GM21529 (cell line): ENCODE measurements at regions not wholly inside any gene's neighbourhood (a gene's known extent, or its start where the extent isn't known, plus 50 kb on each side); places are given as distances from the start of the nearest gene placed in this dataset.

ENCODE experiments used
- ATAC-seq: cut with Tn5 transposase; IDR thresholded peaks from one replicate; pipeline ENCODE4 v1.9.1; 2021; ENCODE audit not compliant: unreplicated experiment

DNA sequence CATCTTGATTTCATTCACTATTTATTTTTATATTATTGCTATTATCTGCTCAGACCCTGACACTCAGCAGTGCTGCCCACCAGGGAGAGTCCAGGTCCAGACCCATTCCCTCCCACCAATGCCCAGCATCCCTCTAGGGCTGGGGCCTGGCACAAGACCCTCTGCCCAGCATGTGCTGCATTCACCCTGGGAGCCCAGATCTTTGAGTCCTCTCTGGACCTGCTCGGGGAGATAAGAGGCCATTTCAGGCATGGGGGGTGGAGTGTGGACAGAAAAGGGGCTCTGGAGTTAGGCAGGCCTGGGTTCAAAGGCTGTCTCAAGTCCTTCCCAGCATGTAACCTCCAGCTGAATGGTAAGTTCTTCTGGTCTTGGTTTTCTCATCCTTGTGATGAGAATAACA, 209.6 kb downstream of the CYP26B1 start:
- ATAC-seq = no peak

DNA sequence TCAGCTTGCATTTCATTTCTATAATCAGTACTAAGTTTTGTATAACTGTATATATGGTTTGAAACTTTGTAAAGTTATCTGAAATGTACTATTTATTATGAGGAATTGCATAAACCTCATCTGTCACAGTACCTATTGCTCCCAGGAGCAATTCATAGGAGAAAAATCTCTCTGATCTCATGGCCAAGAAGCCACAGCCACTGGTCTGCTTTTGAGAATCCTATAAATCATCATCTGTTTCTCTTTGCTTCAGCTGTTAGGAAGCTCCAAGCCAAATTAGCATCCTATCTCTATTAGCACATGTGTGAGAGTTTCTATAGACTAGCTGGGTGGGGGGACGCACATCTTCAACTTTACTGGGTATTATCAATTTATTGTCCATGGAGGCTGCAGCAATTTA, 210.3 kb downstream of the CYP26B1 start:
- no peak for ATAC-seq

DNA sequence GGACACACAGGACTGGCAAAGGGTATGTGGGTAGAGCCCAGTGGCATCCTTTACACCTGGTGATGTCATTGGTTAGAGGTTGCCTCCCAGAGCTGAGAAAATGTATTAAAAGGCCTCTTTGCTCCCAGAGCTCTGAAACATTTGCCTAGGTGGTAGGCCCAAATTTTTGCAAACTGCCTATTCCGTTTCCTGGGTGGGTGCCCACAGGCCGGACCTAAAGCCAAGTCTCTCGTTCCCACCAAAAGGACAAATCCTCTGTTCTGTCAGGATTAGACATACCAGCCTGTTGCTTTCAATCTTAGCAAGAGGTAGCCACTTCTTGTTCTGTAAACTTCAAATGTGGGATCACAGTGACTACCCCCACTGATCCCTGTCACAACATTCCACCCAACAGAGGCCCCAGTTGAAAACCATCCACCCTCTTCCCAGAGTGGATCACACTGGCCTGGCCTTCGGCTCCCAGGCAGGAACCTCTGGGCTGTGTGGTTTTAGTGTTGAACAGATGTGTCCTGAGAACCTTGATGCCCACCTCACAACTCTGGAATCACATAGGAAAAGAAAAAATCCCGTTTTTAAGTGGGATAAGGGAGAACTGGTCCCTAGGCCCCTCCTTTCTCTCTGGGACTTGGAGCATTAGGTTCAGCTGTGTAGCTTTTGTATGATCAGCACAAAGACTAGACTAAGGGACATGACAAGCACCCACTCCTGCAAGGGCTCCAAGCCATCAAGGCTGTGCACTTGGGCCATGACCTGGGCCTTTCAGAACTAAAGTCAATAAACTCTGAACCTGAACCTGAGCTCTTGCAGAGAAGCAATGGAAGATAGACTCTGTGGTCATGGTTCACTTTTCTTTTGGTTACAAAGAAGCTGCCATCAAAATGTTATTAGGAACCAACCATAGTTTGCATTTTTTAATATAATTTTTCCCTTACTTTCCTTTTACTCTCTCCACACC, 211.3 kb downstream of the CYP26B1 start:
- ATAC-seq = no peak

DNA sequence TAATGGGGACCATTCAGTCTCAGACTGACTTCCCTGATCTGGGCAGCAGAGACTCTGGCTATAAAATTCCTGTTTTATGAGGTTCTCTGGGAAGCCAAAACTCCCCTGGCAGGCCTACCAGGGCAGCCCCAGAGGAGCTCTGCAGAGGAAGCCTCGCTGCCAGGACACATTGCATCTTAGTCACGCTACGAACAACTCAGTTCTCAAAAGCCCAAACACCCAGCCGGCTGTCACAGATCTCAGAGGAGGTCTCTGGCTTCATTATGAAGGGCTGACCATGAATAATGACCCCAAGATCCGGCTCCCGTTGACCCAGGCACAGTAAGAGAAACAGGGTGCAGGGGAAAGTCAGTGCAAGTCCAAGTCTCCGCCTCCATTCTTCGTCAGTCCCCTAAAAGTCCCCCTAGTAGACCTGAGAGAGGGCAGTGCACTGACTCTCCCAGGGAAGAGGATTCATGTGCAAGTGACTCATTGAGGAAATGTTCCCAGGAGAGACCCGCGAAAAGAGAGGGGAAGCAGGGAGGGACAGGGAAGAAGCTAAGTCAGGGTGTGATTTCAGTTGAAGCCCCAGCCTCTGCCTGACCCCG, 212.3 kb downstream of the CYP26B1 start:
- no peak for ATAC-seq

DNA sequence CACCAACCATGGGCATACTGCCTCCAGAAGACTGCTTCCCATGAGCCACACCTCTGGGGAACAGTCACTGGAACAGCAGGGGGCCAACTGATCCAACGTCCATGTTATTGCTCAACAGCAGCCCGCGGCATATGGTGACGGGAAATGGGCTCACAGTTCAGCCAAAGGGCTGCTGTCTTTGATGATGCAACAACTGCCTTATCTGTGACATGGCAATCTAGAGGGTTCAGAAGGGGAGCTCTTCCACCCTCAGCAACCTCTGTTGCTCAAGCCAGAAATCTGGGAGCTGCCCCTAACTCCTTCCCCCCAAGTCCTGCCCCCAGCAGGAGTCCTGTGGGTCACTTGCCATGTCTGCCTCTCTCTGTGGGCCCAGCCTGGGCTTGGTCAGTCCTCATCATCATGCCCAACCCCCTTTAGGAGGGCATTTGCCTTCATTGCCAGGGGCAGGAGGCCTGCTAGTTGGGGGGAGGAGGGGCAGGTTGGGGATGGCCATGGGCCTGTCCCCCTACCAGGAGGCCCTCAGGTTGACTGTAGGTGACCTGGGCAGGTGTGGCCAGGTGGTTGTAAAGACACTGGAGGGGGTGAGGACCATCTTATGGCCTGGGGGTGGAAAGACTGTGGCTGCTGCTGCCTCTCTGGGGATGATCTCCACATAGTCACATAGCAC, 212.9 kb downstream of the CYP26B1 start:
- no peak for ATAC-seq

DNA sequence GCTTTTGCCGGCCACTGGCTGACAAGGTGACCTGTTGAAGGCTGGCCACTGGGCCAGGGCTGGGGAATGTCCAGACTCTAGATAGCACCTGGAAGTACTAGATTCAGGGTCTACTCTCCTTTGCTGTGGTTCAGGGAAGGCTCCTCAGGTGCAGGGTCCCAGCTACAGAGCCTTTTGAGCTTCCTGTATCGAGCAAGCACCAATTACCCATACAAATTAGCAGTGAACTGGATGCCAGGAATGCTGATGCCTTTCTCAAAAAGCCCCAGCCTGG, 213.4 kb downstream of the CYP26B1 start:
- ATAC-seq = no peak

DNA sequence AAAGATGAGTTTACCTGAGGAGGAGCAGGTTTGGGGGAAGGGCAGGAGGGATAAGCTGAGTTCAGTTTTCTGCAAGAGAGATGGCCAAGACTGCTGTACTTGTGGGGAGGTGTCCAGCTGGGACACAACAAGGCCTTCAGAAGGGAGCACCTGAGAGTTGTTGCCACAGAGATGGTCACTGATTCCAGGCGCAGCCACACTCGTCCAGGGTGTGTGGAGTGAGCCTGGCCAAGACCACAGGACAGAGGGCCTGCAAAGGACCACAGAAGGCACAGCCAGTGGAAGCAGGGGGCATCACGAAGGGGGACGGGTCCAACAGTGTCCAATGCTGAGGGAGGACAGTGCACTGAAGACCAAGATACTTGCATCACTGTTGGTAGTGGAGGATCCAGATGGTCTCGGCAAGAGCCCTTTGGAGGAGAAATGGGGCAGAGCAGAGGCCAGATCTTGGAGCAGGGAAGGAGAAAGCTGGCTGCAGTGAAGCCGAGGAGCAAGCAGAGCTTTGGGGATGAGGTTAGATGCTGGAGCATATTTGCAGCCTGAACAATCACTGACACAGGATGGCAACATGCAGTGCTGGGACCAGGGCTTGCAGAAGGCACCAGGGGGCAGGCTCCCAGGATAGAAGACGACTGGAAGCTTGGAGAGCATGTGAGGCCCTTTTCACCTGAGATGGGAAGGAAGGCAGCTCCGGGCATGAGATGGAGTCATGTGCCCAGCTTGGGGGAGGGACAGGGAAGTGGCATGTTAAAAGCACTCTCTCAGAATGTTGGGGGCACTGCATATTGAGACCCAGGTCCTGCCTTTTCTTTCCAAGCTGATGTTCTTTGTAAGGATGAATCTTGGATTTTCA, 214.0 kb downstream of the CYP26B1 start:
- no peak for ATAC-seq

DNA sequence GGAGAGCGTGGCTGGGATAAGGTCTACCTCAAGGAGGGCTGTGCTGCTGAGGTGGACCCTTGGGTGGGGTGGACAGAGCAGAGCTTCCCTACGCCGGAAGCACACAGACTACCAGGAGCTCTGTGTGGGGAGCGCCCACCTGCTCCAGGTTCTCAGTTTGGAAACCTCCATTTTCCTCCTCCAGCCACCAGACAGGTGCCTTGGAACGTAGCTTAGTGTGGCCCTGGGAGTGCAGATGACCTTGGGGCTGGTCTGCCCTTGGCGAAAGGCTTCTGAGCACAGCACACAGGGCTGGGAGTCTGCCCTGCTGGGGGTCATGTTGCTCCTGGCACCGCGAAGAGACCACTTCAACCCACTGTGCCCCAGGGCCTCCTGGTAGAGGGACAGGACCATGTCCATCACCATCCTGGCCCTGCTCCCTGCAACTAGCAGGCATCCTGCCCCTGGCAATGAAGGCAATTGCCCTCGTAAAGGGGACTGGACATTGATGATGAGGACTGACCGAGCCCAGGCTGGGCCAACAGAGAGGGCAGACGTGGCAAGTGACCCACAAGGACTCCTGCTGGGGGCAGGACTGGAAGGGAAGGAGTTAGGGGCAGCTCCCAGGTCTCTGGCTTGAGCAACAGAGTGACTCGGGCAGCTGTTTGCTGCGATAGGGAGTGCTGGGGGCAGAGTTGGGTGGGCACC, 214.7 kb downstream of the CYP26B1 start:
- no peak for ATAC-seq

DNA sequence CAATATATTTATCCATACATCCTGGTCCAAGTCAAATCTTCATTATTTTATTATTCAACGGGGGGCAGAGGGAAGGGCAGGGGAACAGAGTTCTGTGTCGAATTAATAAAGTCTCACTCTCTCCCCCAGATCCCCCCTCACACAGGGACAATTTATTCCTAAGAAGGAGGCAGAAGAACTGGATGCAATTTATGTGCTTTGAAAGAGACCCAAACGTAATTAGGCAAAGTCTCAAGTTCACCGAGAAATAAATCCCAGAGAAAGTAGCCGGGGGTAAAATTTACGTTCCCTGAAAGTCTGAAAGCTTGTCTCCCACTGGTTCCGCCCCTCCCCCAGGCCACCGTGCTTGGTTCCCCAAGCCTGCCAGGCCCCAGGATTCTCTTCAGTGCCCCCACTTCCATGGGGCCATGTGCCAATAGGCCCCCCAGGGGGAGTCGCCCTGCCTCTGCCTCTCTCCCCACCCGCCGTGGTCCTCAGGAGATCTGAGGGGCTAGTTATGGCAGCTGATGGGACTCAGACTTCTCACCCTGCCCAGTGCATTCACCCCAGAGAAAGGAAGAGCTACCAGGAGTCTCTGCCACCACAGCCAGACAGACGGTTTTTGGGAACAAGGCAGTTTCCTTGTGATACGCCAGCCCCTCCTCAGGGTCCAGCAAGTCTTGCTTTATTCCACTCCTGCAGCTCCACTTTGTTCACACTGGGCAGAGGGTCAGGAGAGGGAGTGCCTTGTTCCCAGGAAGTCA, 215.5 kb downstream of the CYP26B1 start:
- no peak for ATAC-seq

DNA sequence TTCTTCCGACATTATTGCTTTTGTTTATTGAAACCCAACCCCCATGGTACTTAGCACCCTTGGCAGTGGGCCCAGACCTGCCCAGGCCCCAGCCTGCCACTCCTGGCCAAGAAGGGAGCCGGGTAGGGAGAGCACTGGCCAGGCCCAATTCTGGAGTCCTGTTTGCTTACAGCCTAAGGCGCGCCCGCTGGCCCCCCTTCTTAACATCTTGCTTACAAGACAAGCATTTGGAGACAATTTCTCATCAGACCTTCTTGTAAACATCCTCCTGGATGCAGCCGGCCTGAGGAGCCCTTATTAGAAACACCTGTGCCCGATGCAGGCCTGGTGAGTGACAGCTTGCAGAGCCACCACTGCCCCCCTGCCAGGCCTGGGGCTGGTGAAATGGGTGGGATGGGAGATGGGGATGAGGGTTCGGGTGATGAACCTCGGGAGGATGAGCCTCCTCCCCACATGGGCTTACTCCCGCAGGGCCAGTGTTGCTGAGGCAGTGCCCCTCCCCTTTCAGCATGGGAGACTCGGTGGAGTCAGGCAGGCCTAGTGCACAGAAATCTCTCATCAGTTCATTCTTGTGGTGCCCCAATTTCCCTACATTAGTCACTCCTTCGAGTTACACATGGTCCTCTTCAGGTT, 217.5 kb downstream of the CYP26B1 start:
- ATAC-seq = no peak

DNA sequence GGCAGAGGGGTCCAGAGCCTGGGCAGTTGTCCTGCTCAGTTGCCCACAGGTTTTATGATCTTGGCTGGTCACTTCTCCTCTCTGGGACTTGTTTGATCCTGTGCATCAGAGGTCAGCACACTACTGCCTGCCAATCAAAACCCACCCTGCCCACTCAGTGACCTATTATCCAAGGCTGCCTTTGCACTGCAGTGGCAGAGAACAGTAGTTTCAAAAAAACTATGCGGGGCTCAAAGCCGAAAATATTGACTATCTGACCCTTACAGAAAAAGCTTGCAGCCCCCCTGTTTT, 218.2 kb downstream of the CYP26B1 start:
- ATAC-seq = no peak

DNA sequence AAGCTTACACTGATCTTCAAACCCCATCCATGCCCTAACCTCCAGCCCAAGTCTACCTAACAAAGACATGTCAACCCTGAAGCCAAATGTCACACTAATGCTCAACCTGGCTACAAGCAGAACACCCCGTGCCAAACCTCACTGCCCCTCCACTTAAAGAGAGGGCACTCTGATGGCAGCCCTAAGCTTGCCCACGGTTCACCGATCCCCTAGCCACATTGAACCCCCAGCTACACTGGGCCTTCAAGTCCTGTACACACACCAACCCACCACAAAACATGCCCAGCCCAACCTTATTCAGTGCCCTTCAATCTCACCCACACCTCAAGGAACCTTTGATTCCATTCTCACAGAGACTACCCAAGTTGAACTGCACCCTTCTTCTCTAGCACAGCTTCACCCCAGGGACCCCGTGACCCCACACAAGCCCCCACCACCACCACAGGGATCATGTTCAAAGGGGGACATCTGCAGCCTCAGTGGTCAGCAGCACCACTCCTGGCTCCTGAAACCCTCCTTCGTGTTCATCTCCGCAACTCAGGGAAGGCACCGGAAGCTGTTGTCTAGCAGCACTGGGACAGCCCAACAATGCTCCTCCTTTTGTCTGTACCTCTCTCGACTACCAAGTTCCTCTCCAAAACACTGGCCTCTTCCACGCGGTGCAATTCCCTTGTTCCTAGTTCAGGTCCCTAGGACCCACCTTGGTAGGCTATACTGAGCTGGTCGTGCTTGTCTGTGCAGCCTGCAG, 218.8 kb downstream of the CYP26B1 start:
- no peak for ATAC-seq

DNA sequence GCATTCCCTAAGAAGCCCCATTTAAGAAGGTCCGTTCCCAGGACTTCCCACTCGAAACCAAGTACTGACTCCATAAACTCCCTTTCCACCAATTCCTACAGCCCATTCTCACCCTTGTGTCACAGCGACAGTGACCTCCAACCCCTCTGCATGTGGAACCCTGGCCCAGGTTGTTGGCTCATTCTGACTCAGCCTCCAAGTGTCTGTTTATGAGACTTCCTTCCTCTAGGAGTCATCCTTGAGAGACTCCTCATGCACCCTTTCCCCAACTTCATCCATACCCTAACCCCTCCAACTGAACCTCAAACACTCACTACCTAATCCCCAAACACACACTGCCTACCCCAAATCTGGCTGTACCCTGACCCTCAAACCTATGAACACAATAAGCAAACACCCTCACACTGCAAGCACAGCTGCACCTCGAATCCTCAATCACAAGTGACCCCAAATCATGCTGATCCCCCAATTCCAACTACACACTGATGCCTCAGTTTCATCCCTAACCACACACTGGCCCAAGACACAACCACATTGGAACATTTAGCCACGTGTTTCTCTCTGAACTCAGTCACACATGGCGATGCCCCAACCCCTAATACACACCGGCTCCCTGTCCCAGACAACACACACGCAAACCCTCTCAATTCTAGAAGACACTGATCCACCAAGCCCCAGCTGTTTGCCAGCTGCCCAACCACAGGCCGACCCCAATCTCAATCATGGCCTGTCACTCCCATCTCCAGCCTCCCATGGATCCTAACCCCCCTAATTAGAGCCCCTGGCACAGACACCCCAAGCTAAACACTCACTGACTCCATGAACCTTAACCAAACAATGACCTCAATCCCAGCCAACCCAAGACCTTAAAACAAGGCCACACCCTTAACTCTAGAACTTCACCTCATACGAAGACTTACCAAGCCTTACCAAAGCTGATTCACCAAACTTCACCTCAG, 219.6 kb downstream of the CYP26B1 start:
- no peak for ATAC-seq

DNA sequence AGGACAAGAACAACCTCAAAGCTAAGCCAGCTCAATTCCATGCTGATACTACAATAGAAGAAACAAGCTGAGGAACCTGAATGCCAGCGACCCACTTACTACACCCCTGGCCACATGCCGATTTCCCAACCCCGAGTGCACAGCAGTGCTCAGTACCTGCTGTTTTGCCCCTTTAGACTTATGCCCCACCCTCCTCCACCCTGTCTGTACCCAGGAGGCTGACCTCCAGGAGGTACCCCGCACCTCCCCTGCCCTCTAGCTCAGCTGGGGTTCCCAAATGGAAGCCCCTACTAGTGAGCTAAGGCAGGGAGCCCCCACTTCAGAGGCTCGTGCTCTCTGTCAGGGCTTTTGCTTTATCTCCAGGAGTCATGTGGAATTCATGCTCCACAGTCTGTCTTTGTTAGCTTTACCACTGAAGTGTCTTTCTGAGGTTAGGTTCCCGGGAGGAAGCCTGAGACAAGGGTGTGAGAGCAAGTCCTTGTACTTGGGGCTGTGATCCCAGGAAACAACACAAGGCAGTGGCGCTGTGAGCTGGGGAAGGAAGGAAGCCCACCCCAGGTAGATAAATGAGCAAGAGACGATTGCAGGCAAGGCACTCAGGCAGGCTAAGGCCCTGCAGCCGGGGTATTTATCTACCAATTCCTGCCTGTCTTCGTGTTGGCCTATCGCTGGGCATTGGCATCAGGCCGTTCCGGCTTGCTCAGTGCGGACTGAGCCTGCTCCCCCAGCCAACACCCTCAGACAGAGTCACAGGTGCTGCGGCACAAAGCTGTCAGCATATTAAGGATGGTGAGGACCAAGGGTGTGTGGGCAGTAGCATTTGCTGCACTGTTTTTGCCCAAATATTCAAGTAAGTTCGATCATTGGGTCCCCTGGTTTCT, 220.5 kb downstream of the CYP26B1 start:
- ATAC-seq = no peak

DNA sequence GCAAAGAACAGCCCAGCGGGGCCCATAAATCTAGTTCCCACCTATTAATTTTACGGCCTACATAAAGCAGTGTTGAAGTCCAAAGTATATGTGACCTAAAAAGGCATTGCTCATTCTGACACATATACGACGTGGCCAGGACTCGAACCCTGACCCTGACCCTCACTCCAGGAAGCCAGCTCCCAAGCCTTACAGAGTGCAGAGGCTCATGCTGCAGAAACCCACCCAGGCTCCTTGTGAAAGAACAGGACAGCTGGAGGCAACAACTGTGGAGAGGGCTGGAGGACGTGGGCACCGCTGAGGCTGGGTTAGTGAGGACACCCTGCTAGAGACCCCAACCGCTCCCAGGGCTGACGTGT, 221.6 kb downstream of the CYP26B1 start:
- no peak for ATAC-seq

DNA sequence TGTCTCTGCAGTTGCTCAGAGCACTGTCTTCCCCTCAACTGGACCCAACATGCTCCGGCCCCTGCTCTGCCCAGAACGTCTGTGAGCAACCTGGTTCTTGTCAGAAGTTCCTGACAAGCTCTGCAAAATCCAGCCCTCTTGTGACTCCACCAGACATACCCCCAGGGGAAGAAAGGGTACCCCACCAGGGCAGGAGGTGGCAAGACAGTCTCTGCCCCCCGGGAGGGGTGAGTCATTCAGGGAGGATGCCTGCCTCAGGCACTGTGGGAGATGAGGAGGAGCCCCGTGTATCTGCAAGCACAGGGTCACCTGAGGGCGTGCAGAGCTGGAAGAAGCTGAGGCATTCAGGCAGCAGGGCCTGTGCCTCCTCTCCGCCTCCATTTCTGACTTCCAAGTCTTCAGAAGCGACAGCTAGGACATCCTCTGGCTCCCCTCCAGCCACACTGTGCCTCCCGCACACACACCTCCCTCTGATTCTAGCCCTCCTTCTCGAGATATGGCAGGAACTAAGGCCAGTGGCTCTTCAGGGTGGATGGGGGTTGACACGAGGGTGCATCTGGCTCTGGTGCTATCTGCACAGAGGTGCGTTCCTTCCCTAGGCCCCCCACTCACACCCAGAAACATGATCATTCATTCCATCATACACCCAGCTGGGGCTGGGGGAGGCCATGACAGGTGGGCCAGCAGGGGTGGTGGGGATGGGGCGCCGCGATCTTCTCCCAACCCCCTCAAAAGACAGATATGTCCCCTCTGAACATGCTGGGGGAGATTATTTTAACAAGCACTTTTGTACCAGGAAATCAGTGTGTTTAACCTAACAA, 222.2 kb downstream of the CYP26B1 start:
- no peak for ATAC-seq
